Ovary (tissue), 3 donors: ENCODE measurements at regions not wholly inside any gene's neighbourhood (a gene's known extent, or its start where the extent isn't known, plus 50 kb on each side); places are given as distances from the start of the nearest gene placed in this dataset.

Source experiments
- EP300 ChIP-seq: sonication (generic); formaldehyde crosslinking; IDR thresholded peaks from one replicate; pipeline ENCODE4 v1.6.1; 2017; ENCODE audit warnings: antibody characterized with exemption
- POLR2A ChIP-seq: fragments of 450-650 bp; IDR thresholded peaks from one replicate; pipeline ENCODE4 v1.6.1; 2017; ENCODE audit warnings: antibody characterized with exemption, mild to moderate bottlenecking, moderate library complexity
- TF ChIP-seq, protein P1 (sequence below), 3 donors: fragments of 450-650 bp in 2 of 3; fragments of 200-600 bp in 1 of 3; IDR thresholded peaks; one replicate each; pipeline versions ENCODE4 v1.5.1 to v1.8.0; 2016 to 2022; ENCODE audit warnings: antibody characterized with exemption in 3 of 3, mild to moderate bottlenecking in 1 of 3
- donor health status: DM: no; HTN: no; CAD: no.

- TF ChIP-seq, protein P1, sequence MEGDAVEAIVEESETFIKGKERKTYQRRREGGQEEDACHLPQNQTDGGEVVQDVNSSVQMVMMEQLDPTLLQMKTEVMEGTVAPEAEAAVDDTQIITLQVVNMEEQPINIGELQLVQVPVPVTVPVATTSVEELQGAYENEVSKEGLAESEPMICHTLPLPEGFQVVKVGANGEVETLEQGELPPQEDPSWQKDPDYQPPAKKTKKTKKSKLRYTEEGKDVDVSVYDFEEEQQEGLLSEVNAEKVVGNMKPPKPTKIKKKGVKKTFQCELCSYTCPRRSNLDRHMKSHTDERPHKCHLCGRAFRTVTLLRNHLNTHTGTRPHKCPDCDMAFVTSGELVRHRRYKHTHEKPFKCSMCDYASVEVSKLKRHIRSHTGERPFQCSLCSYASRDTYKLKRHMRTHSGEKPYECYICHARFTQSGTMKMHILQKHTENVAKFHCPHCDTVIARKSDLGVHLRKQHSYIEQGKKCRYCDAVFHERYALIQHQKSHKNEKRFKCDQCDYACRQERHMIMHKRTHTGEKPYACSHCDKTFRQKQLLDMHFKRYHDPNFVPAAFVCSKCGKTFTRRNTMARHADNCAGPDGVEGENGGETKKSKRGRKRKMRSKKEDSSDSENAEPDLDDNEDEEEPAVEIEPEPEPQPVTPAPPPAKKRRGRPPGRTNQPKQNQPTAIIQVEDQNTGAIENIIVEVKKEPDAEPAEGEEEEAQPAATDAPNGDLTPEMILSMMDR (IDR thresholded peaks at IDR 0.05) = no peak
- no peak for TF ChIP-seq EP300
- no peak for TF ChIP-seq POLR2A
These were observed 425.7 kb downstream of the SIPA1L2 start for GRCh38 chr1:232204269-232204668.
